ENCODE measurements at regions not wholly inside any gene's neighbourhood (a gene's known extent, or its start where the extent isn't known, plus 50 kb on each side); places are given as distances from the start of the nearest gene placed in this dataset.
A peak's percentile ranks its signal among the peaks of the same experiment; 100 is the strongest.
"Not testable (repeated sequence)": the region's sequence is repeated elsewhere in the genome, so short reads cannot be mapped to it uniquely, and the experiment has no call there.

DNA sequence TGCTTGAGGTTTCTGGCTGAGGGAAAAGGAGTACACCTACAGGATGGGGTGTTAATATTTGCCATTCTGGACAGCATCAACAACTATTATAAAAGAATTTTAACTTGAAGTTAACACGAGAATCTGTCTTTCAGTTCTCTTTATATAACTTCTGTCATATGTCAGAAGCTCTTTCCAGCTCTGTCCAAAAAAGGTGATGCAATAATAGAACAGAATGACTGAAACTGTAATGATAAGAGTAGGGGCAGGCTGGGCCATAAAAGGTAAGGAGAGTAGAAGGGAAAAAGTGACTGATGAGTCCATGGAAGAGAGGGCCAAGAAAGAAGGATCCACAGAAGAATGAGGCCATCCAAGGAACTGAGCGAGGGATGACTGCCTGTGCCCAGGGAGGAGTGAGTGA is 966.7 kb upstream of the FBXO33 start:
- no peak overlapping the region for H3K4me3 ChIP-seq
- no peaks in the 10 kb centered on the region for H3K9me3 ChIP-seq (replicated peaks)
- no peaks in the 10 kb centered on the region for H3K36me3 ChIP-seq
- no peaks in the 10 kb centered on the region for H3K4me1 ChIP-seq
- H3K27me3 ChIP-seq: no peaks in the 10 kb centered on the region
- DNase-seq: no peak
- no peak overlapping the region for H3K27ac ChIP-seq

DNA sequence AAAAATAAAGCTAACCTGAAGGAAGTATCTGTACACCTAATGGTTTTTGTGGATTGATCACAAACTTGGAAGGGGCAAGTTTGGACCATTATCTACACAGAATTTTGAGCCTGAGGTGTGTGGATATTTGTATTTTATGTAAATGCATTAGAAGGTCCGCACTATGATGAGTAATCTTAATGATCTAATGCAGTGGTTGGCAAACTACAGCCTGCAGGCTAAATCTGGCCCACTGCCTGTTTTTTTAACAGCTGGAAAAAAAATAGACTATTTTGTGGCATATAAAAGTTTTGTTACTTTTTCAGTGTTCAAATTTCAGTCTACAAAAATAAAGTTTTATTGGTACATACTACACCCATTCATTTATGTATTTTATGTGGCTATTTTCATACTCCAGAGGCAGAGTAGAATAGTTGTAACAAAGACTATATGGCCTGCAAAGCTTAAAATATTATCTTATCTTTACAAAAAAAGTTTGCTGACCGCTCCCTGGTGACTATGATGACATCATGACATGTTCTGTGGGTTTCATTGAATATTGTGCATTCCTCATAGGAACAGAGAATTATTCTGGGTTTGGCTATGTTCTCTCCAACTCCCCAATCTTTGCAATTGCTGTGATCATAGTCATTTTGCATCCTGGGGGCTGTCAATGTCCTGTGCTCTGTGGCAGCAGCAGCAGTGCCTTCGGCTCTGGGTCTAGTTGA is 962.6 kb upstream of the FBXO33 start:
- Histone ChIP-seq H3K36me3 (no peaks in the 10 kb centered on the region), H3K9me3 (replicated peaks) (no peaks in the 10 kb centered on the region), H3K4me1 (no peaks in the 10 kb centered on the region), H3K4me3 (no peak overlapping the region), H3K27ac (no peak overlapping the region), H3K27me3 (no peaks in the 10 kb centered on the region)
- DNase-seq: peak in 1 of 2 experiments; percentile 12

DNA sequence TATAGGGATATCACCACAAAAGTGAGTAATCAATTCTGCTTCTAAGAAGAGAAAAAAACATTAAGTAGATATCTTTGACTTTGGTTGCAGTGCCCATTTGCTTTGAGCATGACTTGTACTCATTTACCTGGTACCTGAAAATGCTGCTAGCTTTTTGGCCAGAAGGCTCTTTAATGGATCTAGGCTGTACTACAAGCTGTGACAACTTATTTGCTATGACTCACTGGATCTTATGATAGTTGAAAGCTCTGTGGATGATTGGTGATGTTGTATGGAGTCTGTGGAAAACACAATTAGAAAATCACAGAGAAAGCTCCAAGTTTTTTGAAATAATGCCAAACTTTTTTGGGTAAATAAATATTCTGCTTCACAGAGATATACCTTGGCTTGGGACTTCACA is 960.9 kb upstream of the FBXO33 start:
- no peak overlapping the region for H3K27ac ChIP-seq
- DNase-seq: no peak

DNA sequence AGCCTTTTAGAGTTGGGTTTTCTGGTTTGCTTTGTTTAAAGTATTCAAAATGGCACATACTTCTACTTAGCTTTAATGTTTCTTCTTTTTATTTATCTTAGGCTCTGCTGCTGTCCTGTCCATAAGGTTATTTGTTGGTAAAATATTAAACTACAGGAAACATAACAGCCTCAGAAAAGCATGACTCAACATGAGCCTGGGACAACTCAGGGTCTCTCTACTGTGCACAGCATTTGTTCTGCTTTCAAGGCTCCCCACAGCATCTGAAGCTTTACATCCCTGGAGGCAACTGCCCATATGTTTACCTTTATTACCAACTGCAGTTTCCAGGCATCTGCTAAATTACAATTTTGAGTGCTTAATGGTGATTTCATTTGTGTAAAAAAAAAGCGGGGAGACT is 954.2 kb upstream of the FBXO33 start:
- Histone ChIP-seq H3K27ac (no peak overlapping the region), H3K36me3 (no peaks in the 10 kb centered on the region), H3K27me3 (no peaks in the 10 kb centered on the region), H3K4me1 (no peaks in the 10 kb centered on the region), H3K9me3 (replicated peaks) (no peaks in the 10 kb centered on the region), H3K4me3 (no peak overlapping the region)
- no peak for DNase-seq

More for the DNA sequence above, 960.9 kb upstream of the FBXO33 start:
- H3K27me3 ChIP-seq: no peaks in the 10 kb centered on the region
- no peaks in the 10 kb centered on the region for H3K36me3 ChIP-seq
- no peaks in the 10 kb centered on the region for H3K4me1 ChIP-seq
- no peak overlapping the region for H3K4me3 ChIP-seq
- no peaks in the 10 kb centered on the region for H3K9me3 ChIP-seq (replicated peaks)

DNA sequence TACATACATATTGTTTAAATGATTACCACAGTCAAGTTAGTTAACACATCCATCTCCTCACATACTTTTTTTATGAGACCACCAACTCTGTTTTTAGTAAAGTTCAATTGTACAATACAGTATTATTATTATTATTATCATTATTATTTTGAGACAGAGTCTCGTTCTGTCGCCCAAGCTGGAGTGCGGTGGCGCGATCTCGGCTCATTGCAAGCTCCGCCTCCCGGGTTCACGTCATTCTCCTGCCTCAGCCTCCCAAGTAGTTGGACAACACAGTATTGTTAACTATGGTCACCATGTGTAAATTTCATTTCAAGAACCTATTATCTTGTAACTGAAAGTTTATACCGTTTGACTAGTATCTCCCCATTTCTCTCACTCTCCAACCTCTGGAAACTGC is 942.0 kb upstream of the FBXO33 start:
- Histone ChIP-seq H3K9me3 (replicated peaks) (no peaks in the 10 kb centered on the region), H3K4me1 (no peaks in the 10 kb centered on the region), H3K27ac (no peak overlapping the region), H3K36me3 (no peaks in the 10 kb centered on the region), H3K4me3 (no peak overlapping the region), H3K27me3 (no peaks in the 10 kb centered on the region)
- no peak for DNase-seq

DNA sequence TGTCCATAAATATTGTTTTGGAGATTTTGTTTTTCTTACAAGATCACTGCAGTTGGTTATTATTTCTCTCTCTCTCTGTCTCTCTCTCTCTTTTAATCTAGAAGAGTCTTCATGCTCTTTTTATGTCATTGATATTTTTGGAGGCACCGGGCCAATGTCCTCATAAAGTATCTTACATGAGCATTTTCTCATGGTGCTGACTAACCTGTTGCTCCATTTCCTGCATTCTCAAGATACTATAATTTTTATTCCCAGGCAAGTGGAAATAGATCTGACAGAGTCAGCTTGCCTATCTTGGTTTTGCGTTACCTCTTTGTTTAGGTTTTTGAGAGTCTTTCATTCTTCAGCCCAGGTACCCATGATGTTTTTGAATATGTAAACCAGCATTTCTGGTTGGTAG is 938.8 kb upstream of the FBXO33 start:
- Histone ChIP-seq H3K27me3 (no peaks in the 10 kb centered on the region), H3K9me3 (replicated peaks) (no peaks in the 10 kb centered on the region), H3K4me1 (no peaks in the 10 kb centered on the region), H3K27ac (no peak overlapping the region), H3K36me3 (no peaks in the 10 kb centered on the region), H3K4me3 (no peak overlapping the region)
- DNase-seq: no peak

DNA sequence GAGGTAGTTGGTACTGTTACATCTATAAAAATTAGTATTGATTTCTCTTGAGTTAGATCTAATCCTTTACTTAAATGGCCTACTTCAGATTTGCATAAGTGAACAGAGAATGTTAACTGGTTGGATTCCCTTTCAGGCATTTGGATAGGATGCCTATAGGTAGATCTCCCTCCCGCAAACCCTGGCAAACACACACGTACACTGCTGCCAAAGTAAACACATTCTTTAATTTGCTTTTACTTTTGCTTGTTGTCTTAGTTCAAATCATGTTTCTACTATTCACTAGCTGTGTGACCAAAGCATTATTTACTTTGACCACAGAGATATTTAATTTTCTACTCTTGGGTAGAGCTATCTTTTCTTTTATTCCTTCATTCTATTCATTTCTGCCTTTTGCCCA is 936.1 kb upstream of the FBXO33 start:
- Histone ChIP-seq H3K27ac (no peak overlapping the region), H3K27me3 (no peaks in the 10 kb centered on the region), H3K4me1 (no peaks in the 10 kb centered on the region), H3K9me3 (replicated peaks) (no peaks in the 10 kb centered on the region), H3K36me3 (no peaks in the 10 kb centered on the region), H3K4me3 (no peak overlapping the region)
- no peak for DNase-seq

DNA sequence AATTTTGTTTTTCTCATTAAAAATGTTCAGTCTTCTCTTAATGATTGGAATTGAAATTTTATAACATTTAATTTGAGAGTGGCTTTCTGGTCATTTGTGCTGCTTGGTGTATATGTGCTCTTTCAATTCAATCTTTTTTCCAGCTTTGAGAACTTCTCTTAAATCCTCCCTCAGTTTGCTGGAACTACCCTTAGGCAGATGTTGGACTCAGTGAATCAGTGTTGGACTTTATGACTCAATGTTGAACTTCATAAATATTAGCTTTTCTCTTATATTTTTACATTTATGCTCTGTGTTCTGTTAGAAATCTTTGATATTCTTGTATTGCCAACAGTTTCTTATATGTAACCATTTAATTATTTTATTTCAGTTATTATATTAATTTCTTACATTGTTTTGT is 935.5 kb upstream of the FBXO33 start:
- H3K4me3 ChIP-seq: no peak overlapping the region
- no peaks in the 10 kb centered on the region for H3K27me3 ChIP-seq
- DNase-seq: no peak
- no peak overlapping the region for H3K27ac ChIP-seq
- H3K4me1 ChIP-seq: no peaks in the 10 kb centered on the region
- H3K36me3 ChIP-seq: no peaks in the 10 kb centered on the region
- H3K9me3 ChIP-seq (replicated peaks): no peaks in the 10 kb centered on the region

DNA sequence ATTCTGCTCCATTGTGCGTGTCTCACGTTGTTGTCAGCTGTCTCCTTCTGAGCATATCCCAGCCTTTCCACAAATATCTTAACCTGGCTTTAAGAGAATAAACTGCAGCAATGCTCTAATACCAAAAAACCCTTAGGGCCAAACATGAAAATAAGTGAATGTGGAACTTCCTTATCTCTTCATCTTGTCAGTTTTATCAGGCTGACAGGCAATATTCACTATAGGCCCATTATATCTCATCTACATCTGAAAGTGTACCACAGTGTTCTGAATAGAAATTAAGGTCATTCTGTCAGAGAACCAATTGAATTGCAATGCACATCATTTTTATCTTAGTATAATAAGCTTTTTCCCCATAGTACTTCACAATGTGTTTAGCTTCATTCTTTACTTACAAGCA is 933.1 kb upstream of the FBXO33 start:
- DNase-seq: no peak
- Histone ChIP-seq H3K4me3 (no peak overlapping the region), H3K4me1 (no peaks in the 10 kb centered on the region), H3K27ac (no peak overlapping the region), H3K9me3 (replicated peaks) (no peaks in the 10 kb centered on the region), H3K36me3 (no peaks in the 10 kb centered on the region), H3K27me3 (no peaks in the 10 kb centered on the region)

DNA sequence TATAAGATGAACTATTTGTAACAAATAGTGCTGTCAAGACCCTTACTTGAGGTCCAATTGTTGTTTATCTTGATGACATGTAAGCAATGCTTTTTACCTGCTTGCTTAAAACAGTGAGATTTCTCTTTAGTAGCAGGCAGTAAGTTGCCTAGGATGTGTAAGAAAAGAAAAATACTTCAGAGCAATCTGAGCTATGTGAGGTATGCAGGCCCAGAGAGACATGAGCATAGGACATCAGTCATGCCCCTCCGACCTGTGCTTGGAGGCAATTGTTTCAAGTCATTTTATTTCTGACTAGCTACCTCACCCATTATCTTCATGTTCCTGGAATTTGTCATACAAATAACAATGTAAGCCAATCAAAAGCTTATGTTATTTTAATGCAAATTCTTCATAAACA is 930.6 kb upstream of the FBXO33 start:
- H3K36me3 ChIP-seq: no peaks in the 10 kb centered on the region
- H3K27ac ChIP-seq: no peak overlapping the region
- H3K4me3 ChIP-seq: no peak overlapping the region
- H3K27me3 ChIP-seq: no peaks in the 10 kb centered on the region
- no peaks in the 10 kb centered on the region for H3K4me1 ChIP-seq
- H3K9me3 ChIP-seq (replicated peaks): no peaks in the 10 kb centered on the region
- no peak for DNase-seq

DNA sequence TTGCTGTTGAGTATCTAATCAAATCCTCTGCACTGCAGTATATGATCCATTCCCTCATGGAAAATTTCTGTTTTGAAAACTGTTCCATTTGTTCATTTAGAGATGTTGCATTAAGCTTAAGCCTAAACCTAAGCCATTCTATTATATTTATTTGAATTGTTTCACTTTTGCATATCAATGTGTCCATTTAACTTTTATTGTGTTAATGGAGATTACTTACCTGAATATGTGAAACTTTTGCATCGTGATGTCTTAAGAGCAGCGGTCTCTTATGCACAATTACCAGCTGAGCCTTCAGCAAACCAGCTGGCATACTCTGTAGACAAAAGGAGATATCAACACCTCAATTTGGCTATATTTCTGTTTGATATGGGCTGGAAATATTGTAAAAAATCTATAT is 922.5 kb upstream of the FBXO33 start:
- H3K4me1 ChIP-seq: no peaks in the 10 kb centered on the region
- no peaks in the 10 kb centered on the region for H3K27me3 ChIP-seq
- DNase-seq: no peak
- H3K36me3 ChIP-seq: no peaks in the 10 kb centered on the region
- no peak overlapping the region for H3K27ac ChIP-seq
- H3K4me3 ChIP-seq: no peak overlapping the region
- no peaks in the 10 kb centered on the region for H3K9me3 ChIP-seq (replicated peaks)

DNA sequence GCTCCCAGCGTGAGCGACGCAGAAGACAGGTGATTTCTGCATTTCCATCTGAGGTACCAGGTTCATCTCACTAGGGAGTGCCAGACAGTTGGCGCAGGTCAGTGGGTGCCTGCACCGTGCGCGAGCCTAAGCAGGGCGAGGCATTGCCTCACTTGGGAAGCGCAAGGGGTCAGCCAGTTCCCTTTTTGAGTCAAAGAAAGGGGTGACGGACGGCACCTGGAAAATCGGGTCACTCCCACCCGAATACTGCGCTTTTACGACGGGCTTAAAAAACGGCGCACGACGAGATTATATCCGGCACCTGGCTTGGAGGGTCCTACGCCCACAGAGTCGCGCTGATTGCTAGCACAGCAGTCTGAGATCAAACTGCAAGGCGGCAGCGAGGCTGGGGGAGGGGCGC is 915.9 kb upstream of the FBXO33 start:
- not testable (repeated sequence) for H3K4me3 ChIP-seq; H3K27me3 ChIP-seq; DNase-seq; H3K4me1 ChIP-seq; H3K27ac ChIP-seq; H3K9me3 ChIP-seq (replicated peaks); H3K36me3 ChIP-seq

DNA sequence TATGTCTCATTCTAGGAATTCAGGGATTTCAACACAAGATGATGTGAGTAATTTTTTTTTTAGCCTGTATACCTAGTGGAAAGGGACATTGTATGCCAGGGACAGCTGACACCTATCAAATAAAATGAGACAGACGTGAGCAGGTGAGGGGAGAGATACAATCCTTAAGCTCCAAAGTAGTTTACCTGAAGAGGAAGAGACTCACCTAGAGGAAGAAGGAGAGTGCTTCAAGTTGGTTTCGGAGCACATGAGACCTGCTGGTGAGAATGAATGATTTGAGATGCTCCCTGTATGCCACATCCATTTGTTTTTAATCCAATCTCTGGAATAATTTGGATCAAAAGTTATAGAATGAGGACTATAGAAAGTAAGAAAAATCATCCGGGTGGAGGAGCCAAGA is 915.4 kb upstream of the FBXO33 start:
- Histone ChIP-seq H3K27ac (no peak overlapping the region), H3K27me3 (no peaks in the 10 kb centered on the region; the same call in 1 of the 2 replicates), H3K4me3 (no peak overlapping the region), H3K9me3 (replicated peaks) (no peaks in the 10 kb centered on the region), H3K4me1 (no peaks in the 10 kb centered on the region), H3K36me3 (no peaks in the 10 kb centered on the region)
- no peak for DNase-seq

DNA sequence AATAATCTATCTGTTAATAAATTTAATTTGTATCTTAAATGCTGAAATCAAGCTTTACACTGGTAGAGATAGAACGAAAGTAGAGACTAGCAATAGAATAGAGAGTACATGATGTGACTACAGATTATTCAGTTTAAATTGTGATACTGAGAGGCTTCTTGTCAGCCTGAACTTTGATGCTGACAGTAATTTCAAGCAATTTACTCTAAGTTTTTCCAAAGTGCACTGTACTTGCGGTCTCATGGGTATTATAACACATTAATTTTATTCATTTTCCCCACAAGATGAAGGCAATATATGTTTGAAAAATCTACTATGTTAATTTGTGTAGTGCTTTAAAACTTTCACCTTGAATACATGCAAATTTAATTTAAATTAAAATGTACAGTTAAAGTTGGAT is 914.0 kb upstream of the FBXO33 start:
- H3K9me3 ChIP-seq (replicated peaks): no peaks in the 10 kb centered on the region
- H3K36me3 ChIP-seq: no peaks in the 10 kb centered on the region
- H3K4me1 ChIP-seq: no peaks in the 10 kb centered on the region
- no peak overlapping the region for H3K27ac ChIP-seq
- H3K4me3 ChIP-seq: no peak overlapping the region
- no peak for DNase-seq
- H3K27me3 ChIP-seq: no peaks in the 10 kb centered on the region; the same call in 1 of the 2 replicates

DNA sequence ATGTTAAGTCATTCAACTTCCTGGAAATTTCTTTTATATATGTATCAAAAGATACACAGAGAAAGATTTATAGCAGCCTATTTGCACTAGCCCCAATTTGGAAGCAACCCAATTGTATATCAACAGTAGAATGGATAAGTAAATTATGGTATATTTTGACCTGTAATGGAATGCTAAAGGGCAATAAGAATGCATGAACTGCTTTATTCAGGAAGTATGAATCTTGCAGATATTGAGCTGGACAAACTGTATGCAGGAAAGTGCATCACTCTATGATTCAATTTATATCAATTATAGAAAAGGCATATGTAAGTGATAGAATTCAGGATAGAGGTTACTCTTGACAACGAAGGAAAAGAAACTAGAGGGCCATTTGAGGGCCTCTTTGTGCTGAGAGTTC is 913.1 kb upstream of the FBXO33 start:
- Histone ChIP-seq H3K27ac (no peak overlapping the region), H3K4me3 (no peak overlapping the region), H3K27me3 (no peaks in the 10 kb centered on the region; the same call in 1 of the 2 replicates), H3K36me3 (no peaks in the 10 kb centered on the region), H3K4me1 (no peaks in the 10 kb centered on the region), H3K9me3 (replicated peaks) (no peaks in the 10 kb centered on the region)
- no peak for DNase-seq

DNA sequence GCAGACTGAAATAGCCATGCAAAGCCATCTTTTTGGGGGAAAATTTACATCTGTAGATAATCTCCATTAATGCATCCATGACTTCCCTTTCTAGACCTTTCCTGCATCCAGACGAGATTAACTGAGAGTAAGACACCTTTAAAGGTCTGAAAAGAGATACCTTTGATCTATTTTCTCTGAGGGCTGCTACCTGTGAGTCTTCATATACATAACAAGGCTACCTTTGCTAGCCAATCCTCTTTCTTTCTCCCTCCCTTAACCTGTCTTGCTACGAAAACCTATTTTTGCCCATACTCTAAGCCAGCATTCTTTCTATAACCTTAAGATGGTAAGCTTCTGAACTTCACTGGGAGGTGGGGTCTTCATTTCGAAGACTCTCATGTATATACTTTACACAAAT is 908.5 kb upstream of the FBXO33 start:
- Histone ChIP-seq H3K36me3 (no peaks in the 10 kb centered on the region), H3K9me3 (replicated peaks) (no peaks in the 10 kb centered on the region), H3K27ac (no peak overlapping the region), H3K4me3 (no peak overlapping the region), H3K4me1 (no peaks in the 10 kb centered on the region), H3K27me3 (no peaks in the 10 kb centered on the region)
- DNase-seq: no peak

Measured in SJCRH30 (cell line).